Smooth muscle cell (in vitro differentiated cells): ENCODE measurements at regions not wholly inside any gene's neighbourhood (a gene's known extent, or its start where the extent isn't known, plus 50 kb on each side); places are given as distances from the start of the nearest gene placed in this dataset.

Experiments used
- DNase-seq: peaks from one replicate; lab custom pipeline; 2025; ENCODE audit not compliant: unreplicated experiment; lab: John Stamatoyannopoulos, UW
- H2AFZ ChIP-seq: fragments of 200-600 bp; sonication (generic); 2 replicates; pipeline ENCODE4 v1.6.0; 2016; ENCODE audit warnings: antibody characterized with exemption, low read depth, mild to moderate bottlenecking
- H3F3A ChIP-seq: fragments of 200-600 bp; sonication (generic); 2 replicates; pipeline ENCODE4 v1.6.0; 2017; ENCODE audit warnings: antibody characterized with exemption, low read depth
- H3K27ac ChIP-seq: fragments of 200-600 bp; sonication (generic); 2 replicates; pipeline ENCODE4 v1.5.1; 2016; ENCODE audit warnings: low read depth, mild to moderate bottlenecking
- H3K27me3 ChIP-seq: fragments of 200-600 bp; sonication (generic); 2 replicates; pipeline ENCODE4 v1.6.1; 2016; ENCODE audit warnings: low read depth, mild to moderate bottlenecking
- H3K36me3 ChIP-seq: fragments of 200-600 bp; sonication (generic); 2 replicates; pipeline ENCODE4 v1.5.1; 2016; ENCODE audit warnings: low read depth
- H3K4me1 ChIP-seq: fragments of 200-600 bp; sonication (generic); 2 replicates; pipeline ENCODE4 v1.5.1; 2016; ENCODE audit warnings: low read depth
- H3K4me2 ChIP-seq: fragments of 200-600 bp; sonication (generic); 2 replicates; pipeline ENCODE4 v1.6.0; 2016; ENCODE audit warnings: mild to moderate bottlenecking
- H3K4me3 ChIP-seq: fragments of 200-600 bp; sonication (generic); 2 replicates; pipeline ENCODE4 v1.5.1; 2016; ENCODE audit warnings: mild to moderate bottlenecking
- H3K79me2 ChIP-seq: fragments of 200-600 bp; sonication (generic); 2 replicates; pipeline ENCODE4 v1.6.0; 2016; ENCODE audit warnings: low read depth, mild to moderate bottlenecking
- H3K9ac ChIP-seq: fragments of 200-600 bp; sonication (generic); 2 replicates; pipeline ENCODE4 v1.6.0; 2016; ENCODE audit warnings: low read depth
- H3K9me3 ChIP-seq: fragments of 200-600 bp; sonication (generic); replicated peaks from 2 replicates; pipeline ENCODE4 v1.5.1; 2016; ENCODE audit warnings: low read depth
- H4K20me1 ChIP-seq: fragments of 200-600 bp; sonication (generic); 2 replicates; pipeline ENCODE4 v1.6.0; 2016; ENCODE audit warnings: low read depth
- CTCF ChIP-seq: fragments of 200-600 bp; sonication (generic); IDR thresholded peaks from 2 replicates; pipeline ENCODE4 v1.5.1; 2017; ENCODE audit warnings: borderline replicate concordance, mild to moderate bottlenecking, antibody characterized with exemption; ENCODE audit not compliant: insufficient read depth, poor library complexity, severe bottlenecking
- WGBS: methylation state at CpG from one replicate; pipeline ENCODE4 v1.1.7; 2016; ENCODE audit warnings: low lambda C conversion rate; 5-methylcytosine and 5-hydroxymethylcytosine counted together

DNA sequence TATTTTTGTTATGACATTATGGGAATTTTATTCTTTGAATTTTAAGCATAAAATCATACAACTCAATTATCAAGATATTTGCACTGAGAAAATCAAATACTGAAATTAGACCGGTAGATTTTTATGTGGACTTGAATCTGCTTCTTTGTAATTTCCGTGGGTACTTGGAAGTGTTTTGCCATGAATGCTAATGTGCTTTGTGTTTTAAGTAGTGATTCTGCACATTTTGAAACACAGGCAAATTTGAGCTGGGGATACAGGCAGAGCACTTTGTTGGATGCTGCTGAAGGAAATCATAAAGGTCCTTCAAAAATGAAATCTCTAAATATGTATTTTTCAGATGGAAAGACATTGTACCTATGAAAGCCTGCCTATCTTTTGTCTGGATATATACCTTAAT is 446.3 kb upstream of the POU3F3 start:
- Histone ChIP-seq H3K27me3 (no peaks in the 10 kb centered on the region), H3K9me3 (no peaks in the 10 kb centered on the region), H3K36me3 (no peaks in the 10 kb centered on the region), H3K79me2 (no peaks in the 10 kb centered on the region), H3K4me3 (no peak overlapping the region), H4K20me1 (no peaks in the 10 kb centered on the region), H2AFZ (no peak overlapping the region), H3K27ac (peak overlapping the region; percentile 87), H3K4me2 (peak overlapping the region; percentile 73), H3K4me1 (peaks cover 15% of the 10 kb centered on the region), H3K9ac (no peak overlapping the region), H3F3A (no peaks in the 10 kb centered on the region)
- DNase-seq: no peak
- 95% methylated on average over 2 of the region's 2 CpGs for WGBS
- TF ChIP-seq CTCF: no peak

- peak overlapping the region; percentile 87 for H3K27ac ChIP-seq
- H3K4me3 ChIP-seq: no peak overlapping the region
- no peaks in the 10 kb centered on the region for H3F3A ChIP-seq
- H2AFZ ChIP-seq: peak overlapping the region; percentile 63
- H3K36me3 ChIP-seq: no peaks in the 10 kb centered on the region
- no peaks in the 10 kb centered on the region for H3K79me2 ChIP-seq
- WGBS: 2% methylated on average over 5 of the region's 5 CpGs
- H3K27me3 ChIP-seq: peaks cover 1% of the 10 kb centered on the region
- H3K4me2 ChIP-seq: peak overlapping the region; percentile 73
- no peaks in the 10 kb centered on the region for H4K20me1 ChIP-seq
- H3K9ac ChIP-seq: peak overlapping the region; percentile 3
- H3K4me1 ChIP-seq: peaks cover 15% of the 10 kb centered on the region
- no peak for TF ChIP-seq CTCF
- no peaks in the 10 kb centered on the region for H3K9me3 ChIP-seq
- no peak for DNase-seq
Measured at GRCh38 chr2:104408266-104408665, 445.6 kb upstream of the POU3F3 start.

- Histone ChIP-seq H2AFZ (no peak overlapping the region), H3K79me2 (no peaks in the 10 kb centered on the region), H3K27ac (no peak overlapping the region), H3K36me3 (no peaks in the 10 kb centered on the region), H3K4me2 (no peak overlapping the region), H3K4me3 (no peak overlapping the region), H3K4me1 (peaks cover 15% of the 10 kb centered on the region), H3K9ac (no peak overlapping the region), H3F3A (no peaks in the 10 kb centered on the region), H3K9me3 (no peaks in the 10 kb centered on the region), H4K20me1 (no peaks in the 10 kb centered on the region), H3K27me3 (peaks cover 10% of the 10 kb centered on the region)
- no peak for DNase-seq
- no peak for TF ChIP-seq CTCF
- WGBS: 87% methylated on average over 3 of the region's 3 CpGs
Measured at GRCh38 chr2:104410136-104410535, 443.8 kb upstream of the POU3F3 start.

GRCh38 chr2:104412384-104412783 is 441.5 kb upstream of the POU3F3 start:
- DNase-seq: no peak
- TF ChIP-seq CTCF: peak; percentile 72
- Histone ChIP-seq H3F3A (no peaks in the 10 kb centered on the region), H3K27me3 (peaks cover 15% of the 10 kb centered on the region), H3K36me3 (no peaks in the 10 kb centered on the region), H3K4me2 (no peak overlapping the region), H3K9me3 (no peaks in the 10 kb centered on the region), H3K4me1 (peaks cover 15% of the 10 kb centered on the region), H3K4me3 (no peak overlapping the region), H4K20me1 (no peaks in the 10 kb centered on the region), H3K27ac (no peak overlapping the region), H3K79me2 (no peaks in the 10 kb centered on the region), H3K9ac (no peak overlapping the region), H2AFZ (no peak overlapping the region)
- WGBS: 28% methylated on average over 2 of the region's 2 CpGs
